Dedifferentiated amniotic fluid mesenchymal stem cell (primary cell): ENCODE measurements at regions not wholly inside any gene's neighbourhood (a gene's known extent, or its start where the extent isn't known, plus 50 kb on each side); places are given as distances from the start of the nearest gene placed in this dataset.

ENCODE experiments used
- DNase-seq: peaks from one replicate; pipeline ENCODE4 v3.0.0-alpha.2; 2016; ENCODE audit errors: extremely low spot score

GRCh38 chr3:139778682-139779233, 101.0 kb upstream of the NMNAT3 start:
- DNase-seq: no peak

DNA sequence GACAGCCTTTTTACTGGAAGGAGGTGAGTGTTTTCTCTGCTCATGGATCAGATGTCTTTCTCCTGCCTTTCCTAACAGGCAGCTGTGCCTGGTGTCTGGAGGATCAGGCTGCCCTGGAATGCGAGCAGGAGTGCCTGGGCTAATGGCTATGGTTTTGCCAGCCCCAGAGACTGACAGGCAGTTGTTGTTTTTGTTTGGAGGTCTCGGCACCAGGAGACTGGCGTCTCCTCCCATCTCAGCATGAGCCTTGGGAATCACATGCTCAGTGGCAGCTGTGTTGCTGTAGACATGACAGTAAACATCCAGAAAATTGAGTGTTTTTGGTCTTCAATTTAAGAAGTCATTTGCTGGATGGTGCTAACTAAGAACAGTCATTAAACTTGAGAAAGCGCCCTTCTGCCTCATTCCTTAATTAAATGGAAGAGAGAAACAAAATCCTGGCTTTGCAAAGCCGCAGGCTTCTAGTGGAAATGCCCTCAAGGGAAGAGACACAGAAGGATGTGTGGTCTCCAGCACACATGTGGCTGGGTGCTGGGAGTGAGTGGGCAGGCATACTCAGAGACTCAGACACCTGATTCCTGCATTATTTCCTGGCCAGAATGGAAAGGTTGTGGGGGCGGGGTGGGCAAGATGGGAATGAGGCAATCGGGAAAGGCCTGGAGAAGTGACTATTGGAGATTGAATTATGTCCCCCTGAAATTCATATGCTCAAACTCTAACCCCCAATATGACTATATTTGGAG, 97.0 kb upstream of the NMNAT3 start:
- DNase-seq: no peak

DNA sequence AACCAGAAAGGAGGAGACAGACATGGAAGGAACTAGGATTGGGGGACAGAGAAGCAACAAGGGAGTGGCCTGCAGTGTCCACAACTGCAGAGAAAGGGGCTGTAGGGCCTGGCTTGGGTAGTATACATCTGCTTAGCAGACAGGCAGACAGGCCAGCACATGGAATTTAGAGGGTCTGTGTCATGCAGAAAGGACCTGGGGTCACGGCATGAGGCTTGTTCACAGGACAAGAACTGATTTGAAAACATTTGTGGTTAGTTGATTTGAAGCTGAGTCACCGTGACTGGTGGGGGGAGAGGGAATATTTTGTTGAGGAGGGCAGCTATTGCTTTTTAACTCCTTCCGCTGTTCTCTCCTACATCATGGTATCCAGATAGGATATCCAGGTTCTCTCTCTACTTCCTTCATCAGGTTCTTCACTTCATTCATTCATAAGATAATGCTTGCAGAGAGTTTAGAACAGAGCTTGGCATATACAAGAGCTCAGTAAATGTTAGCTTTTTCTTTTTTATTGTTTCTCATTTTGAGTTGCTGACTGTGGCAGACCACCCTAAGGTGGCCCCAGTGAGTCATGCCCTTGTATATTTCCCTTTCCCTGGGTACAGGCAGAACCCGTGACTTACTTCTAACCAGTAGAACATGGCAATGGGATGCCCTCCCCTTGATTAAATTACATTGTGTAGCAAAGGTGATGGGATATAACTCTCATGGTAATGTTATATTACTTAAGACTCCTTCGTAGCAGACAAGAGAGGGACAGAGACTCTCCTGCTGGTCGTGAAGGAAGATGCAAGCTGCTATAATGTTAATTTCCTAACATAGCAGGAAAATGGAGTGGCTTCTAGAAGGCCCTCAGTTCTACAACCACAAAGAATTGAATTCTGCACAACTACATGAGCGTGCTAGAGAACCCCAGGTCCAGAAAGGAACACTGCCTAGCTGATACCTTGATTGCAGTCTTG, 95.0 kb upstream of the NMNAT3 start:
- DNase-seq: peak; percentile 65

- no peak for DNase-seq
Measured at GRCh38 chr3:139771331-139771730, 93.6 kb upstream of the NMNAT3 start.

DNA sequence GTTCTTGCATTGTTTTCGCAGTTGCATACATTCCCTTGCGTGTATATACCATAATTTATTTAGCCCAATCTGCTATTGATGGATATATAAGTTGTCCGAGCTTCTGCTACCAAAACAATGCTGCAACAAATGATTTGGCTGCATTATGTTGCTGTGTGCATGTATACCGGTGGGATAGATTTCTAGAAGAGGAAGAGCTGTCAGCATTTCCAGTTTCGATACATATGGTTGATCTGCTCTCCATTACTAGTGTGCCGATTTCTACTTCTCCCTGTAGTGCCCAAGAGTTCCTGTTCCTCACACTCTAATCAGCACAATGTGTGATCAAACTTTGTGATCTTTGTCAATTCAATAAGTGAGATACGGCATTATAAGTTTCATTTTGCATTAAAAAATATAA, 92.8 kb upstream of the NMNAT3 start:
- DNase-seq: no peak

- no peak for DNase-seq
Measured at GRCh38 chr3:139769796-139770195, 92.0 kb upstream of the NMNAT3 start.

GRCh38 chr3:139764936-139765335, 87.2 kb upstream of the NMNAT3 start:
- DNase-seq: peak; percentile 65

- DNase-seq: no peak
Measured at GRCh38 chr3:139764069-139764905, 86.5 kb upstream of the NMNAT3 start.

- no peak for DNase-seq
Measured at GRCh38 chr3:139762302-139762701, 84.5 kb upstream of the NMNAT3 start.

DNA sequence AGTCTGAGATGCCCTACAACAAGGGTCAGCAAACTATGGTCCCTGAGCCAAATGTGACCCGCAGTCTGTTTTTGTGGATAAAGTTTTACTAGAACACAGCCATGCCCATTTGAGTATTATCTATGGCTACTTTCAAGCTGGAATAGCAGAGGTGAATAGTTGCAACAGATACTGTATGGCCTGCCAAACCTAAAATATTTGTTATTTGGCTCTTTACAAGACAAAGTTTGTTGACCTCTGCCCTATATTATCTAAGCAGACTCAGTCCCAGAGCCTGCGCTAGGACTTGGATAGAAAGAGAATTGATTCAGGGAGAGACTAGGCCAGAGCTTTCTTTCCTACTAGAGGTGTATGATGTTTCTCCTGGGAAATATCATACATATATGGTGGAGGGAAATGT, 81.7 kb upstream of the NMNAT3 start:
- DNase-seq: no peak

- DNase-seq: peak; percentile 36
Measured at GRCh38 chr3:139758654-139759291, 81.0 kb upstream of the NMNAT3 start.

GRCh38 chr3:139757448-139758030, 79.8 kb upstream of the NMNAT3 start:
- no peak for DNase-seq

GRCh38 chr3:139756529-139757103, 78.8 kb upstream of the NMNAT3 start:
- DNase-seq: no peak

GRCh38 chr3:139755551-139755950, 77.8 kb upstream of the NMNAT3 start:
- no peak for DNase-seq

DNA sequence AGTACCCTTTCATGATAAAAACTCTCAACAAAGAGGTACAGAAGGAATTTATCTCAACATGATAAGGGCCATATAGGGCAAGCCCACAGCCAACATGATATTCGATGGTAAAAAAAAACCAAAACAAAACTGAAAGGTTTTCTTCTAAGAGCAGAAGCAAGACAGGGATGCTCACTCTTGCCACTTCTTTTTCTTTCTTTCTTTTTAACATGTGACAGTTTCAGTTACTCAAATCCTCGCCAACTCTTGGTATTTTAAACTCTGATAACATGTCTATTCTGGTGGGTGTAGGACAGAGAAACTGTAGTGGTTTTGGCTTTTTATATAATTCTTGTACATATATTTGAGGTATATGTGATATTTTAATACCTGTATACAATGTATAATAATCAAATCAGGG, 74.0 kb upstream of the NMNAT3 start:
- no peak for DNase-seq

GRCh38 chr3:139746481-139746880, 68.7 kb upstream of the NMNAT3 start:
- no peak for DNase-seq

GRCh38 chr3:139745831-139746230, 68.1 kb upstream of the NMNAT3 start:
- DNase-seq: no peak

- DNase-seq: no peak
Measured at GRCh38 chr3:139738697-139739096, 60.9 kb upstream of the NMNAT3 start.

- DNase-seq: no peak
Measured at GRCh38 chr3:139737682-139738361, 60.0 kb upstream of the NMNAT3 start.

DNA sequence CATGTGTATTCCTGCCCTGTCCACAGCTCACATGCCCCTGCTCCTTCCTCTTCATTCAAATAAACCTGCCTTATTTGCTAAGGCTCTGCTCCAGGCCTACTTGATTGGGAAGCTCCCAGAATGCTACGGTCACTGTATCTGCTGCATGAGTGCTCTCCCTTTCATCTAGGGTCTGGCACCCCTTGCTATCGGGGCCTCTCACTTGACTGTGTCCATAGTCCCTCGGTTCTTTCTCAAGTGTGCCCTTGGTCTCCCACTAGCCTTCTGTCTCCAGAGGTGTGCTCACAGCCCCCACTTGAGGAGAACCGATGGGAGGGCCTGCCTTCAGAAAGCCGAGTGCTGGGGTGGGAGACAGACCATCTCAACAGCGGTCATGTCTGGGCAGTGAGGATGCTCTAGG, 57.4 kb upstream of the NMNAT3 start:
- no peak for DNase-seq
